AG04450 (cell line): ENCODE measurements at regions not wholly inside any gene's neighbourhood (a gene's known extent, or its start where the extent isn't known, plus 50 kb on each side); places are given as distances from the start of the nearest gene placed in this dataset.

ENCODE experiments used
- CTCF ChIA-PET: fragments of 300-600, 350-600 bp; formaldehyde crosslinking; extraction: SDS; loops from one replicate; lab custom pipeline; 2022; ENCODE audit warnings: antibody characterized with exemption, inconsistent platforms; lab: Charles Lee
- POLR2A ChIA-PET: fragments of 350-600 bp; formaldehyde crosslinking; extraction: SDS; loops from one replicate; lab custom pipeline; 2021; ENCODE audit warnings: antibody characterized with exemption, inconsistent platforms; lab: Yijun Ruan, JAX
- DNase-seq: peaks from one replicate; pipeline ENCODE4 v3.0.0-alpha.2; 2011; ENCODE audit warnings: low read depth, low spot score
- H3K27ac ChIP-seq: one replicate; pipeline ENCODE4 v1.5.1; 2012; ENCODE audit warnings: low read depth, low read length, control low read depth
- H3K27me3 ChIP-seq: one replicate; pipeline ENCODE4 v1.6.0; 2012; ENCODE audit warnings: low read length; ENCODE audit not compliant: control insufficient read depth, insufficient read depth
- H3K4me3 ChIP-seq: 2 replicates; pipeline ENCODE4 v1.5.1; 2011; ENCODE audit warnings: mild to moderate bottlenecking, low read depth, low read length, control low read depth
- H3K9me3 ChIP-seq: 2 replicates; pipeline ENCODE4 v1.5.1; 2012; ENCODE audit warnings: low read length; ENCODE audit not compliant: control insufficient read depth, insufficient read depth
- CTCF ChIP-seq: IDR thresholded peaks from 2 replicates; pipeline ENCODE4 v1.5.1; 2011; ENCODE audit warnings: low read depth, low read length, control low read depth, inconsistent platforms

DNA sequence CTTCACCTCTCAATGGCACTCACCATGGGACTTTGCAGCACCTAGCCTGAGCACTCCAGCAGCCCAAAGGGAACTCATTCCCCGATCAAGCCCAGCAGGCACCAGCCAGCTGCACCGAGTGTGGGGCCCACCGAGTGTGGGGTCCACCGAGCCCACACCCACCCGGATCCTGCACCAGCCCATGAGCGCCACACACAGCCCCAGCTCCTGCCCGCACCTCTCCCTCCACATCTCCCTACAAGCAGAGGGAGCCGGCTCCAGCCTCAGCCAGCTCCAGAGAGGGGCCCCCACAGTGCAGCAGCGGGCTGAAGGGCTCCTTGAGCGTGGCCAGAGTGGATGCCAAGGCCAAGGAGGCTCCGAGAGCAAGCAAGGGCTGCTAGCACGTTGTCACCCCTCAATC, 1182.4 kb downstream of the HACE1 start:
- POLR2A ChIA-PET: no interaction called here
- peaks cover 7% of the 10 kb centered on the region for H3K9me3 ChIP-seq
- H3K27me3 ChIP-seq: no peaks in the 10 kb centered on the region
- no peak for TF ChIP-seq CTCF
- no peak for DNase-seq
- H3K27ac ChIP-seq: no peak overlapping the region
- no peak overlapping the region for H3K4me3 ChIP-seq
- CTCF ChIA-PET: no interaction called here

GRCh38 chr6:103675807-103676406, 1183.8 kb downstream of the HACE1 start:
- no peak for DNase-seq
- Histone ChIP-seq H3K9me3 (peaks cover 7% of the 10 kb centered on the region), H3K27me3 (no peaks in the 10 kb centered on the region), H3K27ac (no peak overlapping the region), H3K4me3 (no peak overlapping the region)
- POLR2A ChIA-PET: no interaction called here
- TF ChIP-seq CTCF: no peak
- CTCF ChIA-PET: no interaction called here

- no peak for TF ChIP-seq CTCF
- POLR2A ChIA-PET: no interaction called here
- H3K4me3 ChIP-seq: no peak overlapping the region
- H3K27me3 ChIP-seq: no peaks in the 10 kb centered on the region
- CTCF ChIA-PET: no interaction called here
- no peak overlapping the region for H3K27ac ChIP-seq
- no peak for DNase-seq
- peaks cover 7% of the 10 kb centered on the region for H3K9me3 ChIP-seq
Measured at GRCh38 chr6:103674790-103675189, 1184.9 kb downstream of the HACE1 start.

GRCh38 chr6:103672169-103672568, 1187.5 kb downstream of the HACE1 start:
- Histone ChIP-seq H3K4me3 (no peak overlapping the region), H3K27ac (no peak overlapping the region), H3K27me3 (no peaks in the 10 kb centered on the region), H3K9me3 (peaks cover 1% of the 10 kb centered on the region)
- no peak for TF ChIP-seq CTCF
- ChIA-PET POLR2A (no interaction called here), CTCF (no interaction called here)
- no peak for DNase-seq

- Histone ChIP-seq H3K27ac (no peak overlapping the region), H3K9me3 (no peaks in the 10 kb centered on the region), H3K4me3 (no peak overlapping the region), H3K27me3 (no peaks in the 10 kb centered on the region)
- no peak for TF ChIP-seq CTCF
- ChIA-PET CTCF (no interaction called here), POLR2A (no interaction called here)
- no peak for DNase-seq
Measured at GRCh38 chr6:103629613-103630012, 1230.1 kb downstream of the HACE1 start.
